ENCODE measurements at regions not wholly inside any gene's neighbourhood (a gene's known extent, or its start where the extent isn't known, plus 50 kb on each side); places are given as distances from the start of the nearest gene placed in this dataset.

- TF ChIP-seq CTCF (IDR thresholded peaks at IDR 0.05) (no peak), EZH2 (IDR thresholded peaks at IDR 0.05) (no peak)
Measured at GRCh38 chr7:126222782-126223181, 1030.0 kb downstream of the GRM8 start.
